Astrocyte (in vitro differentiated cells and primary cell): ENCODE measurements at regions not wholly inside any gene's neighbourhood (a gene's known extent, or its start where the extent isn't known, plus 50 kb on each side); places are given as distances from the start of the nearest gene placed in this dataset.

Experiments used
- DNase-seq: peaks from one replicate; pipeline ENCODE4 v3.0.0-alpha.2; 2010; ENCODE audit warnings: low read depth
- FAIRE-seq: peaks from 2 replicates; lab custom pipeline; 2011; peaks lifted over from hg19 to GRCh38; lab: Jason Lieb, UNC
- H2AFZ ChIP-seq: 2 replicates; pipeline ENCODE4 v1.6.0; 2012; ENCODE audit warnings: low read depth, low read length, inconsistent platforms
- H3K27ac ChIP-seq: 2 replicates; pipeline ENCODE4 v1.5.1; 2011; ENCODE audit warnings: low read depth, low read length, inconsistent platforms
- H3K27me3 ChIP-seq: 2 replicates; pipeline ENCODE4 v1.6.0; 2011; ENCODE audit warnings: low read length, inconsistent platforms; ENCODE audit not compliant: insufficient read depth
- H3K36me3 ChIP-seq: 2 replicates; pipeline ENCODE4 v1.5.1; 2011; ENCODE audit warnings: low read length, inconsistent platforms; ENCODE audit not compliant: insufficient read depth
- H3K4me1 ChIP-seq: 2 replicates; pipeline ENCODE4 v1.5.1; 2011; ENCODE audit warnings: low read length, inconsistent platforms; ENCODE audit not compliant: insufficient read depth
- H3K4me2 ChIP-seq: 2 replicates; pipeline ENCODE4 v1.6.0; 2012; ENCODE audit warnings: low read length, inconsistent platforms
- H3K4me3 ChIP-seq: 2 replicates; pipeline ENCODE4 v1.5.1; 2011; ENCODE audit warnings: low read depth, mild to moderate bottlenecking, low read length, inconsistent platforms; ENCODE audit not compliant: insufficient read depth
- H3K79me2 ChIP-seq: 2 replicates; pipeline ENCODE4 v1.6.0; 2012; ENCODE audit warnings: mild to moderate bottlenecking, low read length, inconsistent platforms; ENCODE audit not compliant: insufficient read depth
- H3K9ac ChIP-seq: 2 replicates; pipeline ENCODE4 v1.6.0; 2012; ENCODE audit warnings: mild to moderate bottlenecking, low read length, inconsistent platforms
- H3K9me3 ChIP-seq: 2 replicates; pipeline ENCODE4 v1.5.1; 2012; ENCODE audit warnings: low read depth, mild to moderate bottlenecking, low read length, inconsistent platforms; ENCODE audit not compliant: insufficient read depth
- H4K20me1 ChIP-seq: 2 replicates; pipeline ENCODE4 v1.6.0; 2012; ENCODE audit warnings: low read length, inconsistent platforms; ENCODE audit not compliant: insufficient read depth
- H3K27ac Mint-ChIP-seq: one replicate; pipeline ENCODE4 v1.8.0; 2021; ENCODE audit warnings: mild to moderate bottlenecking, mixed read lengths; ENCODE audit not compliant: unreplicated experiment
- H3K27me3 Mint-ChIP-seq: one replicate; pipeline ENCODE4 v1.8.0; 2021; ENCODE audit warnings: low read depth, mixed read lengths; ENCODE audit not compliant: unreplicated experiment
- H3K36me3 Mint-ChIP-seq: one replicate; pipeline ENCODE4 v1.8.0; 2021; ENCODE audit warnings: low read depth, mixed read lengths; ENCODE audit not compliant: unreplicated experiment
- H3K4me1 Mint-ChIP-seq: one replicate; pipeline ENCODE4 v1.8.0; 2021; ENCODE audit warnings: low read depth, mixed read lengths; ENCODE audit not compliant: unreplicated experiment
- H3K4me3 Mint-ChIP-seq: one replicate; pipeline ENCODE4 v1.8.0; 2021; ENCODE audit warnings: mild to moderate bottlenecking, moderate library complexity, mixed read lengths; ENCODE audit not compliant: unreplicated experiment
- H3K9me3 Mint-ChIP-seq: one replicate; pipeline ENCODE4 v1.8.0; 2021; ENCODE audit warnings: mild to moderate bottlenecking, mixed read lengths; ENCODE audit not compliant: unreplicated experiment
- CTCF ChIP-seq: IDR thresholded peaks from 2 replicates; pipeline ENCODE4 v1.5.1; 2011; ENCODE audit warnings: low read depth, mild to moderate bottlenecking, inconsistent platforms, low read length, moderate library complexity; ENCODE audit not compliant: insufficient read depth
- EZH2 ChIP-seq: IDR thresholded peaks from 2 replicates; pipeline ENCODE4 v1.6.1; 2012; ENCODE audit warnings: mild to moderate bottlenecking, low read length, inconsistent platforms; ENCODE audit not compliant: insufficient read depth

GRCh38 chr14:59091976-59092375 lies 96.5 kb upstream of the DAAM1 start:
- no peaks in the 10 kb centered on the region for H3K4me1 Mint-ChIP-seq
- FAIRE-seq (no peak), DNase-seq (no peak)
- no peak for TF ChIP-seq EZH2
- TF ChIP-seq CTCF = no peak
- no peak overlapping the region for H3K4me3 Mint-ChIP-seq
- H3K27me3 Mint-ChIP-seq = no peaks in the 10 kb centered on the region
- no peak overlapping the region for H3K4me2 ChIP-seq
- H3K79me2 ChIP-seq = no peaks in the 10 kb centered on the region
- no peaks in the 10 kb centered on the region for H3K4me1 ChIP-seq
- no peak overlapping the region for H3K27ac ChIP-seq
- no peaks in the 10 kb centered on the region for H3K36me3 ChIP-seq
- H4K20me1 ChIP-seq = no peaks in the 10 kb centered on the region
- H3K4me3 ChIP-seq = no peak overlapping the region
- no peak overlapping the region for H3K9ac ChIP-seq
- no peak overlapping the region for H3K27ac Mint-ChIP-seq
- H3K27me3 ChIP-seq = no peaks in the 10 kb centered on the region
- no peaks in the 10 kb centered on the region for H3K36me3 Mint-ChIP-seq
- no peaks in the 10 kb centered on the region for H3K9me3 ChIP-seq
- H3K9me3 Mint-ChIP-seq = no peaks in the 10 kb centered on the region
- no peak overlapping the region for H2AFZ ChIP-seq

GRCh38 chr14:59093902-59094301 lies 94.6 kb upstream of the DAAM1 start:
- no peak overlapping the region for H3K9ac ChIP-seq
- H3K9me3 ChIP-seq = no peaks in the 10 kb centered on the region
- FAIRE-seq (no peak), DNase-seq (no peak)
- TF ChIP-seq EZH2 = no peak
- TF ChIP-seq CTCF = no peak
- H2AFZ ChIP-seq = no peak overlapping the region
- H3K4me1 ChIP-seq = peaks cover 15% of the 10 kb centered on the region
- no peak overlapping the region for H3K27ac ChIP-seq
- no peaks in the 10 kb centered on the region for H4K20me1 ChIP-seq
- no peaks in the 10 kb centered on the region for H3K36me3 ChIP-seq
- no peak overlapping the region for H3K4me3 ChIP-seq
- H3K79me2 ChIP-seq = no peaks in the 10 kb centered on the region
- Mint-ChIP-seq H3K4me3 (no peak overlapping the region), H3K27ac (no peak overlapping the region), H3K27me3 (no peaks in the 10 kb centered on the region), H3K36me3 (no peaks in the 10 kb centered on the region), H3K9me3 (no peaks in the 10 kb centered on the region), H3K4me1 (no peaks in the 10 kb centered on the region)
- H3K27me3 ChIP-seq = no peaks in the 10 kb centered on the region
- H3K4me2 ChIP-seq = no peak overlapping the region

DNA sequence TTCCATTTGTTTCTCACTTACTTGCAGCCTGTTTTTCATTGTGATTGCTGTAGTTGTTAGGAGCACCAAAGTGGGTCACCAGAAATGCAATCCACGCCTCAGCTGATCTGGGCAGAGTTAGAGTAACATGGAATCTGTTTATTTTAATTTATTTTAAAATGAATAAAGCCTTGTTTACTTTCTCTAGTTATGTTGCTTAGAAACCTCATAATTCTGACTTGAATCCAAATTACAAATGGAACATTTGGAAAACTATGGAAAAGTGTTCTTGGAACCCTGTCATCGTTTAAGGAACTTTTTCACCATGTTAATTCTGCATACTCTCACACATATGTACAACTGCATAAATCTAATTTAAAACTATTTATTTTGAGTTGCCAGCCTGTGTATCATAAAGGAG lies 92.2 kb upstream of the DAAM1 start:
- Mint-ChIP-seq H3K4me1 (no peaks in the 10 kb centered on the region), H3K9me3 (no peaks in the 10 kb centered on the region), H3K36me3 (no peaks in the 10 kb centered on the region), H3K27ac (no peak overlapping the region), H3K4me3 (no peak overlapping the region), H3K27me3 (no peaks in the 10 kb centered on the region)
- Histone ChIP-seq H2AFZ (no peak overlapping the region), H3K4me2 (no peak overlapping the region), H3K4me3 (no peak overlapping the region), H3K9ac (no peak overlapping the region), H3K27ac (no peak overlapping the region), H3K27me3 (no peaks in the 10 kb centered on the region), H3K79me2 (no peaks in the 10 kb centered on the region), H3K36me3 (no peaks in the 10 kb centered on the region), H3K9me3 (no peaks in the 10 kb centered on the region), H3K4me1 (peaks cover 20% of the 10 kb centered on the region), H4K20me1 (no peaks in the 10 kb centered on the region)
- TF ChIP-seq EZH2 (no peak), CTCF (no peak)
- no peak for DNase-seq
- FAIRE-seq = no peak
